Spleen (tissue), 11 donors: ENCODE measurements at regions not wholly inside any gene's neighbourhood (a gene's known extent, or its start where the extent isn't known, plus 50 kb on each side); places are given as distances from the start of the nearest gene placed in this dataset.

Source experiments
- DNase-seq: peaks from one replicate; pipeline ENCODE4 v3.0.0-alpha.2; 2020
- H3K27ac ChIP-seq, 8 donors: fragments of 200-600 bp; sonication (generic) in 7 of 8; 1 replicate in 4 of 8; 2 replicates in 4 of 8; pipeline versions ENCODE4 v1.5.0 to v1.8.0; 2016 to 2021; ENCODE audit warnings: inconsistent platforms in 4 of 8, mild to moderate bottlenecking in 4 of 8, moderate library complexity in 1 of 8
- H3K27me3 ChIP-seq, 7 donors: fragments of 200-600 bp; sonication (generic) in 6 of 7; replicated peaks in 1 of 7; 1 replicate in 4 of 7; 2 replicates in 3 of 7; pipeline versions ENCODE4 v1.5.0 to v1.8.0; 2016 to 2021; ENCODE audit warnings: inconsistent platforms in 3 of 7, mild to moderate bottlenecking in 1 of 7
- H3K36me3 ChIP-seq, 6 donors: fragments of 200-600 bp; sonication (generic) in 5 of 6; 1 replicate in 4 of 6; 2 replicates in 2 of 6; pipeline versions ENCODE4 v1.5.0 to v1.8.0; 2016 to 2021; ENCODE audit warnings: inconsistent platforms in 2 of 6
- H3K4me1 ChIP-seq, 6 donors: fragments of 200-600 bp; sonication (generic) in 5 of 6; 1 replicate in 3 of 6; 2 replicates in 3 of 6; pipeline versions ENCODE4 v1.5.0 to v1.8.0; 2016 to 2021; ENCODE audit warnings: inconsistent platforms in 3 of 6
- H3K4me3 ChIP-seq, 8 donors: fragments of 200-600 bp; sonication (generic) in 7 of 8; 1 replicate in 4 of 8; 2 replicates in 4 of 8; pipeline versions ENCODE4 v1.5.0 to v1.8.0; 2016 to 2021; ENCODE audit warnings: inconsistent platforms in 4 of 8, mild to moderate bottlenecking in 4 of 8, moderate library complexity in 2 of 8
- H3K9me3 ChIP-seq, 8 donors: fragments of 200-600 bp; sonication (generic) in 7 of 8; 1 replicate in 4 of 8; 2 replicates in 4 of 8; pipeline versions ENCODE4 v1.5.0 to v1.8.0; 2016 to 2021; ENCODE audit warnings: inconsistent platforms in 4 of 8
- POLR2A ChIP-seq, 3 donors: fragments of 450-650 bp; IDR thresholded peaks; one replicate each; pipeline ENCODE4 v1.5.1; 2017; ENCODE audit warnings: antibody characterized with exemption in 3 of 3, mild to moderate bottlenecking in 1 of 3
- POLR2AphosphoS5 ChIP-seq, 3 donors: sonication (generic); formaldehyde crosslinking; IDR thresholded peaks; one replicate each; pipeline ENCODE4 v1.5.1; 2017; ENCODE audit warnings: antibody characterized with exemption in 3 of 3
- WGBS, 5 donors: extraction: QIAGEN DNeasy Blood & Tissue Kit in 3 of 5; methylation state at CpG; one replicate each; pipeline versions ENCODE4 v1.1.5 to v1.1.7; 2013 to 2018; 5-methylcytosine and 5-hydroxymethylcytosine counted together
- intact Hi-C: fragments of 100-400 bp; cut with DNase I; formaldehyde crosslinking; loops from one replicate; pipeline ENCODE4 v1.15.0; 2023; ENCODE audit warnings: low total_unique reads
- TF ChIP-seq, protein P1 (sequence below), 11 experiments: fragments of 200-600 bp in 7 of 11; fragments of 450-650 bp in 4 of 11; sonication (generic) in 4 of 11; IDR thresholded peaks in 8 of 11; conservative IDR thresholded peaks in 3 of 11; 1 replicate in 7 of 11; 2 replicates in 4 of 11; pipeline versions ENCODE4 v1.4.0 to v1.8.0; 2016 to 2021; ENCODE audit warnings: antibody characterized with exemption in 11 of 11, inconsistent platforms in 4 of 11, mild to moderate bottlenecking in 1 of 11
- donor health status: healthy with polysubstance abuse.
- donor health status: DM: no; HTN: no; CAD: no; lungs with moderate emphysema.
- donor health status: DM: no; HTN: no; CAD: no.
- donor health status: Bipolar disorder and iron deficiency.
- donor health status: healthy.
- donor health status: DM: no; HTN: no; CAD: no.
- donor health status: DM: yes; HTN: yes; CAD: no.

DNA sequence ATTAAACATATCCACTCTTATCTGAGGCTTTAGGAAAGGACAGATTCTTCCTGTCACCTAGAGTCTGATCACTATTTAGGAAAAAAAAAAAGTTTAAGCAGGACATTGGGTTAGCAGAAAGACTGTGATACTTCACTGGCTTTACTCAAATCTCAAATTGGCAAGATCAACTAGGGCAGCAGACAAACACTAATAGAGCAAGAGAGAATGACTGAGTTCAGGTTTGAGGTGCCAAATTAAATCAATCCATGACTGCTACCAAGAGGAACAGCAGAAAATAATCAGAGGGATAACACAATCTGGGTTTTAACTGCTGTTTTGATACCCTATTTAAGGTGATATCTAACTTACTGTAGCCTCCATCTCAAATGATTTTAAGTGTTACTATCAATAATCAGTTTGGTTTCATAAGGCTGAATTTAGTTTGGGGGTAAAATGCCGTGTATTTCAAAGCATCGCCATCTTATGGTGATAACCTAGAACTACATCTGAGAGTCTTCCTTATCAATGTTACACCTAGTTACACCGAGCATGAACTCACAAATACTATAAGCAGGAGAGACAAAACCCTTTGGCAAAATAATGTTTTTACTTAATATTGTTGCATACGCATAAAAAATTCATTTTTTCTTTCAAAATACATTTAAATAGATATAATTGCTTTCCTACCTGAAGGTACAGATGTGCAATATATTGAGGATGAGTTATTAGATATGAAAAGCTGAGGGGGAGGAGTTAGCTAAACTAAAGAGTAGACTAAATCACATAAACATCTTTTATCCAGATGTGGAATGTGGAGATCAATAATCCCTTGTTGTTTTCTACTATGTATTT, 286.4 kb upstream of the CDH12 start:
- Histone ChIP-seq H3K27me3 (no peaks in the 10 kb centered on the region), H3K9me3 (no peaks in the 10 kb centered on the region), H3K36me3 (no peaks in the 10 kb centered on the region), H3K27ac (no peak overlapping the region), H3K4me1 (no peaks in the 10 kb centered on the region), H3K4me3 (no peak overlapping the region)
- WGBS, 5 donors: 1 to 9% (median 5%) methylated on average over 4 of the region's 4 CpGs
- TF ChIP-seq, protein P1, sequence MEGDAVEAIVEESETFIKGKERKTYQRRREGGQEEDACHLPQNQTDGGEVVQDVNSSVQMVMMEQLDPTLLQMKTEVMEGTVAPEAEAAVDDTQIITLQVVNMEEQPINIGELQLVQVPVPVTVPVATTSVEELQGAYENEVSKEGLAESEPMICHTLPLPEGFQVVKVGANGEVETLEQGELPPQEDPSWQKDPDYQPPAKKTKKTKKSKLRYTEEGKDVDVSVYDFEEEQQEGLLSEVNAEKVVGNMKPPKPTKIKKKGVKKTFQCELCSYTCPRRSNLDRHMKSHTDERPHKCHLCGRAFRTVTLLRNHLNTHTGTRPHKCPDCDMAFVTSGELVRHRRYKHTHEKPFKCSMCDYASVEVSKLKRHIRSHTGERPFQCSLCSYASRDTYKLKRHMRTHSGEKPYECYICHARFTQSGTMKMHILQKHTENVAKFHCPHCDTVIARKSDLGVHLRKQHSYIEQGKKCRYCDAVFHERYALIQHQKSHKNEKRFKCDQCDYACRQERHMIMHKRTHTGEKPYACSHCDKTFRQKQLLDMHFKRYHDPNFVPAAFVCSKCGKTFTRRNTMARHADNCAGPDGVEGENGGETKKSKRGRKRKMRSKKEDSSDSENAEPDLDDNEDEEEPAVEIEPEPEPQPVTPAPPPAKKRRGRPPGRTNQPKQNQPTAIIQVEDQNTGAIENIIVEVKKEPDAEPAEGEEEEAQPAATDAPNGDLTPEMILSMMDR (IDR thresholded peaks at IDR 0.05 in 8 of 11, conservative IDR thresholded peaks at IDR 0.05 in 3 of 11): peak in 8 of 11 experiments; percentile 12 to 47 (median 35)
- no peak for TF ChIP-seq POLR2A (IDR thresholded peaks at IDR 0.05)
- no peak for DNase-seq
- intact Hi-C loops: no loop called here

DNA sequence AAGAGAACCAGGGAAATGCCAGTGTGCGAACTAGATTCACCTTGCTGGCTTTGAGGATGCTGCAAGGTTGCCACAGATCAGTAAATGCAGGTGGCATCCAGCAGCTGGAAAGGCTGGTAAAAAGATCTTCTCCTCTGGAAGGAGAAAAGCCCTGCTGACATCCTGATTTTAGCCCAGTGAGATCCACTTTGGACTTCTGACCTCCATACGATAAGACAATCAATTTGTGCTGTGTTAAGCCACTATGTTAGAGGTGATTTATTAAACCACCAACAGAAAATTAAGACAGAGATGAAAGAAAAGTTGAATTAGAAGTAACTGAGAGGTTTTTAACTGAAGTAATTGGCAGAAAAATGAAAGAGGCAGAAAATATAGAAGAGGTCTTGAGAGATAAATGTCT, 283.8 kb upstream of the CDH12 start:
- H3K4me1 ChIP-seq: no peaks in the 10 kb centered on the region
- no peak for TF ChIP-seq POLR2AphosphoS5 (IDR thresholded peaks at IDR 0.05)
- TF ChIP-seq, protein P1 (IDR thresholded peaks at IDR 0.05 in 8 of 11, conservative IDR thresholded peaks at IDR 0.05 in 3 of 11): no peak
- TF ChIP-seq POLR2A (IDR thresholded peaks at IDR 0.05): no peak
- no peak overlapping the region for H3K27ac ChIP-seq
- H3K9me3 ChIP-seq: no peaks in the 10 kb centered on the region
- intact Hi-C loops: no loop called here
- no peak overlapping the region for H3K4me3 ChIP-seq
- H3K36me3 ChIP-seq: no peaks in the 10 kb centered on the region
- 86 to 94% (median 89%) methylated on average over 2 of the region's 2 CpGs for WGBS, 5 donors
- no peaks in the 10 kb centered on the region for H3K27me3 ChIP-seq
- no peak for DNase-seq

DNA sequence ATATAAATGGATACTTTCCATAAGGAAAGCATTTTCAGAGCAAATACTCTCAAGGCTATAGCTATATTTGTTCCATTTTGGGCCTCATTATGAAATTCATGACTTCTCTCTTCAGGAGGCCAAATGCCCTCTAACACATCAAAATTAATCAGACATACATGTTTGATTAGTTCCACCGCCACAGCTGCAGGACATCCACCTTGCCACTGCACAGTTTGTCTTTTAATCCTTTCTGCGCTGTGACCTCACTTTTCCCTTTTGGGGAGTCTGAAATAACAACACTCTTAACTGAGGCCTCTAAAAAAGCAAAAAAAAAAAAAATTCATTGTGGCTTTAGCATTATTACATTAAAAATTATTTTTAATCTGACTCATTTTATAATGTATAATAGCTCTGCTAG, 279.1 kb upstream of the CDH12 start:
- WGBS, 5 donors: 80 to 84% (median 82%) methylated on average over 2 of the region's 2 CpGs
- DNase-seq: no peak
- Histone ChIP-seq H3K27me3 (no peaks in the 10 kb centered on the region), H3K27ac (no peak overlapping the region), H3K36me3 (no peaks in the 10 kb centered on the region), H3K4me1 (no peaks in the 10 kb centered on the region), H3K4me3 (no peak overlapping the region), H3K9me3 (peaks cover 0 to 19% (median 10%) of the 10 kb centered on the region in 8 donors)
- no peak for TF ChIP-seq POLR2AphosphoS5 (IDR thresholded peaks at IDR 0.05)
- TF ChIP-seq POLR2A (IDR thresholded peaks at IDR 0.05): no peak
- TF ChIP-seq, protein P1 (IDR thresholded peaks at IDR 0.05 in 8 of 11, conservative IDR thresholded peaks at IDR 0.05 in 3 of 11): no peak
- intact Hi-C loops: no loop called here

DNA sequence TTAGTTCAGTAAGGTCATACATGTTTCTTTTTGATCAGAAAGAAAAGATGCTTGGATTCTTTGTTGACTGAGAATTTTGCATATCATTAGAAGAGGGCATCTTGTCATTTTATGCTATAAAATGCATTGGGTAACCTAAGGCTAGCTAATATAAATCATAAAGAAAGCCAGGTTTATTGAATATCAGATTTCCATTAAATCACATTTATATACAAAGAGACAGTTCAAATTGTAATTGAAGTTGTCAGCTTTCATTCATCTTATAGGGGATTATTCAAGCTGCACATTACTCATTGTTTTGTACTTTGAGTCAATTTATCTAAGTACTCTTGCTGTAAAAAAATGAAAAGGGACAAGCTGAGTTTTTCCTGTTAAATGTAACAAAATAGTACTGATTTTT, 259.1 kb upstream of the CDH12 start:
- Histone ChIP-seq H3K4me3 (no peak overlapping the region), H3K27me3 (no peaks in the 10 kb centered on the region), H3K9me3 (peaks cover 0 to 2% (median 0%) of the 10 kb centered on the region in 8 donors), H3K4me1 (no peaks in the 10 kb centered on the region), H3K27ac (no peak overlapping the region), H3K36me3 (no peaks in the 10 kb centered on the region)
- no peak for DNase-seq
- intact Hi-C loops: no loop called here
- TF ChIP-seq POLR2A (IDR thresholded peaks at IDR 0.05) (no peak), POLR2AphosphoS5 (IDR thresholded peaks at IDR 0.05) (no peak)
- TF ChIP-seq, protein P1 (IDR thresholded peaks at IDR 0.05 in 8 of 11, conservative IDR thresholded peaks at IDR 0.05 in 3 of 11): no peak
